ENCODE measurements at regions not wholly inside any gene's neighbourhood (a gene's known extent, or its start where the extent isn't known, plus 50 kb on each side); places are given as distances from the start of the nearest gene placed in this dataset.

DNA sequence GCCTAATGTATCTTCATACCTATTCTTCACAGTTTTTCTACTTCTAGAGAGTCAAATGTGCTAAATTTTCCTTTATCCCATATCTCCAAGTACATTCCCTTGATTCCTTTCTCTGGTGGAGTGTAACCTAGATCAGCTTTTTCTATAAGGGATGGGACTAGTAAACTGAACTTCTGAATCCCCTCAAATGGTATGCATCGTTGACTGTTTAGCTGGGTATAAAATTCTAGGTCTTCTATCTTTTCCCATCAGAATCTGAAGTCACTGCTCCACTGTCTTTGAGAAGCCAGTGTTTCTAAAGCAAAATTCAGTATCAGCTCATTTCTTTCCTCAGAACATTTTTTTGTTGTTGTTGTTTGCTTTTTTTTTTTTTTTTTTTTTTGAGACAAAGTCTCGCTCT, 1256.8 kb downstream of the BRD1 start:
- no peak for DNase-seq
- CTCF ChIA-PET, result no interaction called here
- H3K36me3 Mint-ChIP-seq (ENCODE audit: low read depth), result peaks cover 2% of the 10 kb centered on the region
- intact Hi-C loops (cut with micrococcal nuclease), result no loop called here
- peaks cover 35% of the 10 kb centered on the region for H3K27me3 Mint-ChIP-seq (ENCODE audit: low read depth)
- H3K9me3 Mint-ChIP-seq, result peaks cover 23% of the 10 kb centered on the region
- no peak overlapping the region for H3K4me3 Mint-ChIP-seq
- no peak overlapping the region for H3K27ac Mint-ChIP-seq
- peaks cover 6% of the 10 kb centered on the region for H3K4me1 Mint-ChIP-seq (ENCODE audit: low read depth)

DNA sequence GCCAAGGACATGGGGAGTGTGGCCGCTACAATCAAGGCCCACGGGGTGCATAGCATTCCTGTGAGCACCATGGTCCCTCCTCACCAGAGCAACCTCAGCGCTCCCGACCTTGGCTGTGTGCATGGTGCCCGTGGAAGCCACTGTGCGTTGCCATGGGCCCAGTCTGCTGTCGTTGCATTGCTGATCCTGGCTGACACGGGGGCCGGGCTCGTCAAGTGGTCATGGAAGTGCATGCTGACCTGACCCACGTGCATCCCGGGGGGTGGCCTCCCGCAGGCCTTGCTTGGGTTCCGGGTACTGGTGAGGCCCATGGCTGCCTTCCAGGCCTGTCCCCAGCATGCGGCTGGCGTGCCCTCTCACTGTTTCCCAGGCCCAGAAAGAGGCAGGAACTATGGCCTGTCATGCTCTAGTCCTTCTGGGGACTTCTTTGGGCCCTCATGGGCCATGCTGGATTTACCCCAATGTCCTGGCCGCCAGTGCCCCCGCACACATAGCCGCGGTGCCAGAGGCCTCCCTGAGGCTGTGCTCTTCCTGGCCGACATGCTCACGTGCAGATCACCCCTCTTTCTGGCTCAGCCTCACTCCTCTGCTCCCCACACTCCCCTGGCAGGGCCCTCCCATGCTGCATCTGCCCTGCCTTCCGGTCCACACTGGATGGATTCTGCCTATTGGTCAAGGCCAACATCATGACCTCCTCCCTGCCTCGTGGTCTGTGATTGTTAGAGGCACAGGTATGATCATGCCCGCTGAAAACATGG, 1258.0 kb downstream of the BRD1 start:
- Mint-ChIP-seq H3K4me3 (no peak overlapping the region), H3K36me3 (ENCODE audit: low read depth) (peaks cover 2% of the 10 kb centered on the region), H3K27ac (no peak overlapping the region), H3K27me3 (ENCODE audit: low read depth) (peaks cover 33% of the 10 kb centered on the region), H3K9me3 (peaks cover 23% of the 10 kb centered on the region), H3K4me1 (ENCODE audit: low read depth) (peaks cover 4% of the 10 kb centered on the region)
- CTCF ChIA-PET, result no interaction called here
- intact Hi-C loops (cut with micrococcal nuclease), result no loop called here
- no peak for DNase-seq

DNA sequence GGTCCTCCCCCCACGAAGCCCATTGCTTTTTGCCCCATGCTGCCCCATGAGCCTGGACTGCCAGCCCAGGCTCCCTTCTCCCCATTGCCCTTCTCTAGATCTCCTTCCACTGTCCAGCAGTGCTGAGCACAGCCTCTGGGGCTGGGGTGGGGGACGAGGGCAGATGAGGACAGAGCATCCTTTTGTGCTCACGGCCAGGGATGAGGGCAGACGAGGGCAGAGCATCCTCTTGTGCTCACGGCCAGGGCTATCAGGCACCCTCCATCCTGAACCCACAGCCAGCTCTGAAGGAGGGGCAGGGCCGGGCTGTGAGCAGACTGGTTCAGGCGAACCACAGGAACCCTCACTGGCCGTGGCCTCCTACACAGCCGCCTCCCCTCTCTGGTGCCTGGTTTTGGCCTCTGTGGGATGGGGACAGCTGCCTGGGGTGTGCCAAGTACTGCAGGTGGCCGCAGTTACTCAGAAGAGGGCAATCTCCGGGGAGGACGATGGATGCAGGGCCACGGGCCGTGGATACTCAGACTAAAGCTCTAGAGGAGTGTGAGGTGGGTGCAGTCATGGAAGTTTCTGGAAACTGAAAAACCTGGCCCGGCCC, 1258.8 kb downstream of the BRD1 start:
- peaks cover 26% of the 10 kb centered on the region for H3K27me3 Mint-ChIP-seq (ENCODE audit: low read depth)
- no peak overlapping the region for H3K4me3 Mint-ChIP-seq
- DNase-seq, result no peak
- peaks cover 2% of the 10 kb centered on the region for H3K36me3 Mint-ChIP-seq (ENCODE audit: low read depth)
- intact Hi-C loops (cut with micrococcal nuclease), result no loop called here
- peaks cover 23% of the 10 kb centered on the region for H3K9me3 Mint-ChIP-seq
- H3K4me1 Mint-ChIP-seq (ENCODE audit: low read depth), result peaks cover 4% of the 10 kb centered on the region
- CTCF ChIA-PET, result no interaction called here
- no peak overlapping the region for H3K27ac Mint-ChIP-seq

DNA sequence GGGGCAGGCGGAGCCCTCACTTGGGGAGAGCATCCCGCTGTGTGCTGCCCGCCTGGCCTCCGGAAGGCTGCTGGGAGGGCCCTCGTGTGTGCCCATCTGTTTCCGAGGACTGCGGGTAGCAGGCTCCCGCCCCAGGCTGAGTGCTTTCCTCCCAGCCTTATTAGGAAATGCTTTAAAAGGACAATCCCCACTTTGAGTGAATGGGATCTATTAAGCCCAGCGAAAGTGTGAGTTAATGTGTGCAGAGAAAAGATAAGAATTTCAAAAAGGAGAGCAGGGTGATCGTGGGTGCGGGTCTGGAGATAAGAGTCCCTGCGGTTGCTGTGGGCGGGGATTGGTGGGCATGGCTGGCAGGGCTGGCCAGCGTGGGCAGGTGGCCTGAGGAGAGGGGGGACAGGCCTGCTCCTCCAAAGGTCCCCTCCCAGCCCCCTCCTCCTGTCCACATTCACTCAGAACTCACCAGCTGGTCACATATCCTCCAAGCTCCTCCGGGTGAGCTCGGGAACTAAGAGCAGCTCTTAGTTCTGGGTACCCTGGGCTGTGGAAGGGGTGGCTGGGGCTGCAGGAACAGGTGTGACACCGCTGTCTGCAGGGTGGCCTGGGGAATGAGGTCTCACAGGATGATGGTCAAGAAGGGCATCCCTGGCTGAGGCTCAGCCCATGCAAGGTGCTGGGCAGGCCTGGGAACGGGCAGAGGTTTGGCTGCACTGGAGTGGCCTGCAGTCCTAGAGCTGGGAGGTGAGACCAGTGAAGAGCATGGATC, 1260.3 kb downstream of the BRD1 start:
- DNase-seq, result no peak
- CTCF ChIA-PET, result no interaction called here
- intact Hi-C loops (cut with micrococcal nuclease), result no loop called here
- Mint-ChIP-seq H3K27ac (no peak overlapping the region), H3K27me3 (ENCODE audit: low read depth) (peaks cover 19% of the 10 kb centered on the region), H3K36me3 (ENCODE audit: low read depth) (peaks cover 2% of the 10 kb centered on the region), H3K4me3 (no peak overlapping the region), H3K4me1 (ENCODE audit: low read depth) (peaks cover 4% of the 10 kb centered on the region), H3K9me3 (peaks cover 20% of the 10 kb centered on the region)

DNA sequence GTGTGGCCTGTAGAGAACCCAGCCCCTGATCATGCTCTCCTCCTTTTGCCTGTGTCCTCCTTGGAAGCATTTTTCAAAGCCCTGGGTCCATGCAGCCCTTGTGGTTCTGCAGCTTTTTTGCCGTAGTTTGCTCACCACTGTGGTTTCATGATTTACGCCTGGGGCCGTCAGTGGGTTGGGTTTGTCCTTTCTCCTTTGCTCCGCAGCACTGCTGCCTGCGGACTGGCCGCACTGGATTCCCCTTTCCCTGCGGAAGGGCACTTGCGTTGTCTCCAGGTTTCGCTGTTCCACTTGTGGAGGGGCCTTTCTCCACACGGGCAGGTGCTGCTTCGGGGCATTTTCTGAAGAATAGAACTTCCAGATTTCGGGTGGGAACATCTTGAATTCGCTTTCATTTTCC, 1260.9 kb downstream of the BRD1 start:
- no peak for DNase-seq
- Mint-ChIP-seq H3K36me3 (ENCODE audit: low read depth) (peaks cover 2% of the 10 kb centered on the region), H3K4me3 (no peak overlapping the region), H3K9me3 (peaks cover 15% of the 10 kb centered on the region), H3K27me3 (ENCODE audit: low read depth) (peaks cover 18% of the 10 kb centered on the region), H3K4me1 (ENCODE audit: low read depth) (peaks cover 4% of the 10 kb centered on the region), H3K27ac (no peak overlapping the region)
- CTCF ChIA-PET, result no interaction called here
- intact Hi-C loops (cut with micrococcal nuclease), result no loop called here

DNA sequence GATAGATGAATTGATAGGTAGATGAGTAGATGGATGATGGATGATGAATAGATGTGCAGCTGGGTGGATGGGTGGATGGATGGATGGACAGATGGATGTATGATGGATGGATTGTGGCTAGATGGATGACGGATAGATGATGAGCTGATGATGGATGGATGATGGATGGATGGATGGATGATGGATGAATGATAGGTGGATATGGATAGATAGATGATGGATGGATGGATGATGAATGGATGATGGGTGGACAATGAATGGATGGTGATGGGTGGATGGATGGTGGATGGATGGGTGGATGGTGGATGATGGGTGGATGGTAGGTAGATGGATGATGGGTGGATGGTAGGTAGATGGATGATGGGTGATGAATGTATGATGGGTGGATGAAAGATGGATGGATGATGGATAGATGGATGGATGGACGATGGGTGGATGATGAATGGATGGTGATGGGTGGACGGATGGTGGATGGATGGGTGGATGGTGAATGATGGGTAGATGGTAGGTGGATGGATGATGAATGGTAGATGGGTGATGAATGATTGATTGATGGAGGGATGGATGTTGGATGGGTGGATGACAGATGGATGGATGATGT, 1261.7 kb downstream of the BRD1 start:
- peaks cover 2% of the 10 kb centered on the region for H3K36me3 Mint-ChIP-seq (ENCODE audit: low read depth)
- DNase-seq, result no peak
- no peak overlapping the region for H3K27ac Mint-ChIP-seq
- H3K9me3 Mint-ChIP-seq, result peaks cover 12% of the 10 kb centered on the region
- CTCF ChIA-PET, result interaction anchor here (1.1 kb wide), 1 partner anchor 14 kb away, joined by 3 read pairs; no protein-coding TSS in a partner anchor
- H3K4me3 Mint-ChIP-seq, result no peak overlapping the region
- intact Hi-C loops (cut with micrococcal nuclease), result no loop called here
- peaks cover 4% of the 10 kb centered on the region for H3K4me1 Mint-ChIP-seq (ENCODE audit: low read depth)
- peaks cover 18% of the 10 kb centered on the region for H3K27me3 Mint-ChIP-seq (ENCODE audit: low read depth)

DNA sequence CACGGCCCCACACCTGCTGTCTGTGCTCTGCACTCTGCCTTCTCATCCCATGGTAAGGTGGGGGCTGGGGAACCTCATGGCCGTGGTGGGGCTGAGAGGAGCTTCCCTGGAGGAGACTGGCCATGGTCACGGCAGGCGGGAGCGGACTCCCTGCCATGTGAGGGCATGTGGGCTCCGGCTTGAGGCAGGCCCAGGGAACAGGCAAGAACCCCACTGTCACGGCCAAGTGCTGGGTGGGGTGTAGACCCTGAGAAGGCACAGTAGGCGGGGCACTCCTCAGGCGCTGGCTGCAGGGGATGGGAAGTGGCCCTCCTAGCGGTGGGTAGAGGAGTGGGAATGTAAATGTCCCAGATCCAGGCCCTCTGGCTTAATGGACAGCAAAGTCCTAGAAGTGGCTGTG, 1262.7 kb downstream of the BRD1 start:
- Mint-ChIP-seq H3K4me3 (no peak overlapping the region), H3K27ac (no peak overlapping the region), H3K36me3 (ENCODE audit: low read depth) (no peaks in the 10 kb centered on the region), H3K27me3 (ENCODE audit: low read depth) (peaks cover 18% of the 10 kb centered on the region), H3K4me1 (ENCODE audit: low read depth) (peaks cover 4% of the 10 kb centered on the region), H3K9me3 (peaks cover 3% of the 10 kb centered on the region)
- DNase-seq, result no peak
- CTCF ChIA-PET, result interaction anchor here (1.1 kb wide), 1 partner anchor 13 kb away, joined by 3 read pairs; no protein-coding TSS in a partner anchor
- intact Hi-C loops (cut with micrococcal nuclease), result no loop called here

DNA sequence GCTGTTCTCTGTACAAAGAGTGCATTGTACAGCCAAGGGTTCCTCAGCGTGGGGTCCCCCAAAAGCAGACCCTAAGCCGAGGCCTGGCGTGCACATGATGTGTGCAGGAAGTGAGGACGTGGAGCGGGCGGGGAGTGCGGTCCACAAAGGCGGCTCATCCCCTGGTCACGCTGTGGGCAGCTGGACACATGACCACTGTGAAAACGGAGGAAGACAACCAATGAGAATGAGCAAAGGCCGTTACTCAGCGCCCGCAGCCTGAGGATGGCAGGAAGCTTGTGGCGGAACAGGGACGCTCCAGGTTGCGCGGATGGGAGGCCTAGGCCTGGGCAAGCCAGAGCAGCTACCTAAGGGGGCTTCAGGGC, 1263.7 kb downstream of the BRD1 start:
- Mint-ChIP-seq H3K4me3 (no peak overlapping the region), H3K4me1 (ENCODE audit: low read depth) (peaks cover 4% of the 10 kb centered on the region), H3K27ac (no peak overlapping the region), H3K27me3 (ENCODE audit: low read depth) (peaks cover 18% of the 10 kb centered on the region), H3K36me3 (ENCODE audit: low read depth) (no peaks in the 10 kb centered on the region), H3K9me3 (no peaks in the 10 kb centered on the region)
- CTCF ChIA-PET, result no interaction called here
- DNase-seq, result no peak
- intact Hi-C loops (cut with micrococcal nuclease), result no loop called here

DNA sequence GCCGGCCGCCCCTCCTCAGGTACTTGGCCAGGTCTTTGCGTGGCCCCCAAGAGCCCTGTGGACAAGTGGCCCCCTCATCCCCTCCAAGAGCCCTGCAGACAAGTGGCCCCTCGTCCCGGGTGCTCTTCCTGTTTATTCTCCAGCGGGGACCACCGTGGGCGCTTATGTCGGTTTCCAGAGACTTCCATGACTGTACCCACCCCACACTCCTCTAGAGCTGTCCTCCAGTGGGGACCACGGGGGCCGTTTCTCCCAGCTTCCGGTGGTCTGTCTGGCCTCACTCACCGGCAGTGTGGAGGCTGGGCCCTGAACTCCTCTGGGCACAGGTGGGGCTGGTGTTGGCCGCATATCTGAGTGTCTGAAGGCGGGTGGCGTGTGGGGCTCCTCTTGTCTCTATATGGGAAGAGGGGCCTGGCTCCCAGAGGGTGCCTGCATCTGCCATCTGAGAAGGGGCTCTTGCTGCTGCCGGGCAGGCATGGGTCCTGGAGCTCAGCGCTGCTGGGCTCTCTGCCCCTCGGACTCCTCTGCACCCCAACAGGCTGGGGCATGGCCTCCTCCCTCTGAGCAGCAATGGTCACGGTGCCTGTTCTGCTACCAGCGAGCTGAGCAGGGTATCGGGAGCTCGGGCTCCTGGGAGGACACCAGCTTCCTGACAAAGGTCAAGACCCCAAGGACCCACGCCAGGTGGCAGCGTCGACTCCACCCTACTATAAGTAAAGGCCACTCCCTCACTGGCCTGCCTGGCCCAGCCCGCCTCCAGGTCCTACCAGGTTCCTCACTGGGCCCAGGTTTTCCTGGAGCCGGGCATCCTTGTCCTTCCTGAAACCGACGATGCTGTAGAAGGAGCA, 1264.3 kb downstream of the BRD1 start:
- CTCF ChIA-PET, result no interaction called here
- Mint-ChIP-seq H3K36me3 (ENCODE audit: low read depth) (no peaks in the 10 kb centered on the region), H3K4me1 (ENCODE audit: low read depth) (peaks cover 4% of the 10 kb centered on the region), H3K4me3 (no peak overlapping the region), H3K27ac (no peak overlapping the region), H3K27me3 (ENCODE audit: low read depth) (peaks cover 17% of the 10 kb centered on the region), H3K9me3 (no peaks in the 10 kb centered on the region)
- intact Hi-C loops (cut with micrococcal nuclease), result no loop called here
- DNase-seq, result no peak

DNA sequence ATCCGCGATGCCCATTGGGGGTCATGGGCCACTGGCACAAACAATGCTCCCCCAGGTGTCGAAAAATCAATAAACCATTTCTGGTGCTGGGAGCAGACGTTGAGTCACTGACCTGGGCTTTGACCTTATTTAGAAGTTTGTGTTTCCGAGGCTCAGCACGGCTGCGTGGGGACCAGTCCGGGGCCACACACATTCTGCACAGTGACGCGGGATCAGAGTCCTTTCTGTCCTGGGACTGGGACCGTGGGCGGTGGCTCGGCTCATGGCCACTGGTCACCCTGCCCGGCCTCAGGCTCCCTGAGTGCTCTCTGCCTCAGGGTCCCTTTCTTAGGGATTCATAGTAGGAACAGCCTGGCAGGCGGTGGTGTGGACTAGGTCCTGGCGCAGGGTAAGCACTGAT, 1266.0 kb downstream of the BRD1 start:
- no peak overlapping the region for H3K4me3 Mint-ChIP-seq
- H3K4me1 Mint-ChIP-seq (ENCODE audit: low read depth), result peaks cover under 1% of the 10 kb centered on the region
- CTCF ChIA-PET, result no interaction called here
- peaks cover 3% of the 10 kb centered on the region for H3K27me3 Mint-ChIP-seq (ENCODE audit: low read depth)
- no peak overlapping the region for H3K27ac Mint-ChIP-seq
- intact Hi-C loops (cut with micrococcal nuclease), result no loop called here
- no peak for DNase-seq
- H3K9me3 Mint-ChIP-seq, result no peaks in the 10 kb centered on the region
- no peaks in the 10 kb centered on the region for H3K36me3 Mint-ChIP-seq (ENCODE audit: low read depth)

DNA sequence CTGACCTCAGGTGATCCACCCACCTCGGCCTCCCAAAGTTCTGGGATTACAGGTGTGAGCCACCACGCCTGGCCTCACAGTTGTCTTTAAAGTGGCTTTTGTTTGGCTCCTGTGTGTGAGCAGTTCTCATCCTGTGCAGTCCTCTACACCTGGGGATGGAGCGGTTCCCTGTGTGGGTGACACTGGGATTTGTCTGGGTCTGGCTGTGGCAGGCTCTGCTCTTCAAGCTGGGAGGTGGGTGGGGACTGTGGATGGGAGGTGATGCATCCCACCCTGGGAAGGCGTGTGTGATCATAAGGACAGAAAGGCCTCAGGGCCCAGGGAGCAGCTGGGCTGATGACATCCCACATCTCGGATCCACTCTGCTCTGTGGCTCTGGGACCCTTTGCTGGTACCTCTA, 1266.8 kb downstream of the BRD1 start:
- intact Hi-C loops (cut with micrococcal nuclease), result no loop called here
- H3K9me3 Mint-ChIP-seq, result no peaks in the 10 kb centered on the region
- H3K4me1 Mint-ChIP-seq (ENCODE audit: low read depth), result no peaks in the 10 kb centered on the region
- no peak for DNase-seq
- peaks cover 2% of the 10 kb centered on the region for H3K27me3 Mint-ChIP-seq (ENCODE audit: low read depth)
- H3K27ac Mint-ChIP-seq, result no peak overlapping the region
- H3K4me3 Mint-ChIP-seq, result no peak overlapping the region
- CTCF ChIA-PET, result no interaction called here
- no peaks in the 10 kb centered on the region for H3K36me3 Mint-ChIP-seq (ENCODE audit: low read depth)

DNA sequence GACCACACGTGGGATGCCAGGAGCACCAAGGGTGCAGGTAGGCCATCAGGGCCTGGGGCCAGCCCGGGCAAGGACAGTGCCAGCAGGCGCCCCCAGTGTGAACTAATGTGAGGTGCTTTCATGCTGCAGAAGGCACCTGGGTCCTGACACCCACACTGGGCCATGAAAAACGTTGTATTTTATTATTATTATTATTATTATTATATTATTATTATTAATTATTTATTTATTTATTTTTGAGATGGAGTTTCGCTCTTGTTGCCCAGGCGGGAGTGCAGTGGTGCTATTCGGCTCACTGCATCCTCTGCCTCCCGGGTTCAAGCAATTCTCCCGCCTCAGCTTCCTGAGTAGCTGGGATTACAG, 1267.3 kb downstream of the BRD1 start:
- CTCF ChIA-PET, result no interaction called here
- Mint-ChIP-seq H3K27me3 (ENCODE audit: low read depth) (peaks cover 2% of the 10 kb centered on the region), H3K36me3 (ENCODE audit: low read depth) (no peaks in the 10 kb centered on the region), H3K9me3 (no peaks in the 10 kb centered on the region), H3K27ac (no peak overlapping the region), H3K4me3 (no peak overlapping the region), H3K4me1 (ENCODE audit: low read depth) (no peaks in the 10 kb centered on the region)
- intact Hi-C loops (cut with micrococcal nuclease), result no loop called here
- DNase-seq, result no peak

All from activated naive CD4-positive, alpha-beta T cell treated with anti-CD3 and anti-CD28 coated beads for 36 hours (primary cell).